Caco-2 (cell line): ENCODE measurements at regions not wholly inside any gene's neighbourhood (a gene's known extent, or its start where the extent isn't known, plus 50 kb on each side); places are given as distances from the start of the nearest gene placed in this dataset.

Experiments used
- BruUV-seq: library from RNA; stranded (reverse); fragments of 400-500 nt; replicated peaks from 2 replicates; lab custom pipeline; 2021; lab: Mats Ljungman, UMichigan
- CTCF ChIA-PET: fragments of 300-600 bp; sonication (Branson Sonifier 250); formaldehyde crosslinking; loops from one replicate; lab custom pipeline; 2022; ENCODE audit warnings: antibody characterized with exemption; lab: Charles Lee
- POLR2A ChIA-PET: fragments of 300-600 bp; sonication (Branson Sonifier 250); formaldehyde crosslinking; loops from one replicate; lab custom pipeline; 2022; ENCODE audit warnings: antibody characterized with exemption; lab: Charles Lee
- DNase-seq, 2 experiments: peaks; one replicate each; pipeline versions ENCODE4 v3.0.0 to v3.0.0-alpha.2; 2020 to 2022
- H3K27me3 ChIP-seq: replicated peaks from 2 replicates; pipeline ENCODE4 v1.6.0; 2011; ENCODE audit warnings: low read length; ENCODE audit not compliant: control insufficient read depth, insufficient read depth
- H3K36me3 ChIP-seq: 2 replicates; pipeline ENCODE4 v1.5.1; 2011; ENCODE audit warnings: low read length; ENCODE audit not compliant: control insufficient read depth, insufficient read depth
- H3K4me1 ChIP-seq: fragments of 250-450 bp; sonication (Bioruptor Pico); 2 replicates; pipeline ENCODE4 v1.5.1; 2020; ENCODE audit warnings: mild to moderate bottlenecking
- H3K4me3 ChIP-seq: 2 replicates; pipeline ENCODE4 v1.5.1; 2011; ENCODE audit warnings: low read depth, mild to moderate bottlenecking, control low read depth, low read length
- H3K9me3 ChIP-seq: fragments of 250-450 bp; sonication (Bioruptor Pico); 2 replicates; pipeline ENCODE4 v1.5.1; 2020; ENCODE audit warnings: mild to moderate bottlenecking, moderate library complexity
- H3K27ac Mint-ChIP-seq: one replicate; pipeline ENCODE4 v1.8.0; 2022; ENCODE audit warnings: mixed read lengths; ENCODE audit not compliant: unreplicated experiment
- H3K27me3 Mint-ChIP-seq: one replicate; pipeline ENCODE4 v1.8.0; 2022; ENCODE audit warnings: mixed read lengths; ENCODE audit not compliant: insufficient read depth, unreplicated experiment
- H3K36me3 Mint-ChIP-seq: one replicate; pipeline ENCODE4 v1.8.0; 2022; ENCODE audit warnings: mild to moderate bottlenecking, mixed read lengths; ENCODE audit not compliant: insufficient read depth, unreplicated experiment
- H3K4me1 Mint-ChIP-seq: one replicate; pipeline ENCODE4 v1.8.0; 2022; ENCODE audit warnings: low read depth, mixed read lengths; ENCODE audit not compliant: unreplicated experiment
- H3K4me3 Mint-ChIP-seq: one replicate; pipeline ENCODE4 v1.8.0; 2022; ENCODE audit warnings: mild to moderate bottlenecking, moderate library complexity, mixed read lengths; ENCODE audit not compliant: unreplicated experiment
- H3K9me3 Mint-ChIP-seq: one replicate; pipeline ENCODE4 v1.8.0; 2022; ENCODE audit warnings: mixed read lengths; ENCODE audit not compliant: unreplicated experiment
- CTCF ChIP-seq, 2 experiments: fragments of 200-600 bp in 1 of 2; IDR thresholded peaks; 1 replicate in 1 of 2; 2 replicates in 1 of 2; pipeline versions ENCODE4 v1.5.1 to v1.8.0; 2011 to 2022; ENCODE audit warnings: antibody characterized with exemption in 1 of 2, control low read depth in 1 of 2, inconsistent platforms in 1 of 2, low read depth in 1 of 2, low read length in 1 of 2, mild to moderate bottlenecking in 1 of 2, moderate library complexity in 1 of 2; ENCODE audit not compliant: insufficient read depth in 1 of 2, severe bottlenecking in 1 of 2, unreplicated experiment in 1 of 2
- intact Hi-C: fragments of 100-400 bp; cut with micrococcal nuclease; formaldehyde crosslinking; loops from one replicate; pipeline ENCODE4 v1.10.0; 2022; ENCODE audit not compliant: unreplicated experiment

GRCh38 chr16:85187002-85187401 lies 74.7 kb upstream of the CIBAR2 start:
- peaks cover 7% of the 10 kb centered on the region for H3K4me1 Mint-ChIP-seq
- CTCF ChIA-PET, result interaction anchor here (0.9 kb wide), 1 partner anchor 72 kb away, joined by 3 read pairs; no protein-coding TSS in a partner anchor
- no peak overlapping the region for H3K4me3 Mint-ChIP-seq
- POLR2A ChIA-PET, result no interaction called here
- Histone ChIP-seq H3K27me3 (no peaks in the 10 kb centered on the region), H3K4me1 (no peaks in the 10 kb centered on the region), H3K9me3 (peaks cover 5% of the 10 kb centered on the region; the same call in 1 of the 2 replicates), H3K4me3 (no peak overlapping the region), H3K36me3 (peaks cover 2% of the 10 kb centered on the region; the same call in 1 of the 2 replicates)
- intact Hi-C loops, result no loop called here
- no peak for TF ChIP-seq CTCF (IDR thresholded peaks at IDR 0.05; ENCODE audit: insufficient read depth in 1 of 2, low read depth in 1 of 2, low read length in 1 of 2, severe bottlenecking in 1 of 2, unreplicated experiment in 1 of 2)
- no peaks in the 10 kb centered on the region for H3K27me3 Mint-ChIP-seq
- no peak overlapping the region for H3K27ac Mint-ChIP-seq
- no peaks in the 10 kb centered on the region for H3K9me3 Mint-ChIP-seq
- no TSS peak for BruUV-seq
- peaks cover 5% of the 10 kb centered on the region for H3K36me3 Mint-ChIP-seq
- DNase-seq, result no peak

- intact Hi-C loops, result no loop called here
- no TSS peak for BruUV-seq
- H3K9me3 ChIP-seq, result peaks cover 5% of the 10 kb centered on the region; the same call in 1 of the 2 replicates
- no peaks in the 10 kb centered on the region for H3K4me1 ChIP-seq
- Mint-ChIP-seq H3K36me3 (peaks cover 5% of the 10 kb centered on the region), H3K4me1 (peaks cover 7% of the 10 kb centered on the region), H3K9me3 (no peaks in the 10 kb centered on the region), H3K4me3 (no peak overlapping the region), H3K27me3 (no peaks in the 10 kb centered on the region), H3K27ac (no peak overlapping the region)
- ChIA-PET POLR2A (no interaction called here), CTCF (interaction anchor here (0.9 kb wide), 1 partner anchor 73 kb away, joined by 3 read pairs; no protein-coding TSS in a partner anchor)
- H3K4me3 ChIP-seq, result no peak overlapping the region
- peaks cover 2% of the 10 kb centered on the region; the same call in 1 of the 2 replicates for H3K36me3 ChIP-seq
- no peaks in the 10 kb centered on the region for H3K27me3 ChIP-seq
- DNase-seq, result no peak
- TF ChIP-seq CTCF (IDR thresholded peaks at IDR 0.05; ENCODE audit: insufficient read depth in 1 of 2, low read depth in 1 of 2, low read length in 1 of 2, severe bottlenecking in 1 of 2, unreplicated experiment in 1 of 2), result peak in 1 of 2 experiments; percentile 4
These were observed 75.2 kb upstream of the CIBAR2 start for GRCh38 chr16:85187447-85187846.

GRCh38 chr16:85187886-85188285 lies 75.6 kb upstream of the CIBAR2 start:
- ChIA-PET POLR2A (no interaction called here), CTCF (interaction anchor here (0.6 kb wide), 1 partner anchor 1583 kb away, joined by 3 read pairs; no protein-coding TSS in a partner anchor)
- Mint-ChIP-seq H3K4me1 (peaks cover 7% of the 10 kb centered on the region), H3K4me3 (no peak overlapping the region), H3K36me3 (peaks cover 5% of the 10 kb centered on the region), H3K27me3 (no peaks in the 10 kb centered on the region), H3K9me3 (no peaks in the 10 kb centered on the region), H3K27ac (no peak overlapping the region)
- Histone ChIP-seq H3K4me1 (no peaks in the 10 kb centered on the region), H3K27me3 (no peaks in the 10 kb centered on the region), H3K9me3 (peaks cover 5% of the 10 kb centered on the region; the same call in 1 of the 2 replicates), H3K4me3 (no peak overlapping the region), H3K36me3 (peaks cover 2% of the 10 kb centered on the region; the same call in 1 of the 2 replicates)
- intact Hi-C loops, result no loop called here
- TF ChIP-seq CTCF (IDR thresholded peaks at IDR 0.05; ENCODE audit: insufficient read depth in 1 of 2, low read depth in 1 of 2, low read length in 1 of 2, severe bottlenecking in 1 of 2, unreplicated experiment in 1 of 2), result no peak
- BruUV-seq, result no TSS peak
- no peak for DNase-seq
